Kidney (tissue), 13 donors: ENCODE measurements at regions not wholly inside any gene's neighbourhood (a gene's known extent, or its start where the extent isn't known, plus 50 kb on each side); places are given as distances from the start of the nearest gene placed in this dataset.
"Not testable (repeated sequence)": the region's sequence is repeated elsewhere in the genome, so short reads cannot be mapped to it uniquely, and the experiment has no call there.

Source experiments
- DNase-seq, 5 donors: peaks; one replicate each; pipeline ENCODE4 v3.0.0-alpha.2; 2013 to 2020
- FAIRE-seq: peaks from 2 replicates; lab custom pipeline; 2012; peaks lifted over from hg19 to GRCh38; lab: Jason Lieb, UNC
- H3K27ac ChIP-seq, 2 donors: one replicate each; pipeline ENCODE4 v1.7.0; 2013; ENCODE audit warnings: low read depth in 2 of 2, low read length in 2 of 2, inconsistent platforms in 1 of 2
- H3K27me3 ChIP-seq: one replicate; pipeline ENCODE4 v1.7.1; 2013; ENCODE audit warnings: low read length, inconsistent platforms; ENCODE audit not compliant: control insufficient read depth, insufficient read depth
- H3K36me3 ChIP-seq, 3 donors: one replicate each; pipeline versions ENCODE4 v1.7.0 to v1.7.1; 2013; ENCODE audit warnings: low read length in 3 of 3, control low read depth in 1 of 3, inconsistent platforms in 1 of 3; ENCODE audit not compliant: insufficient read depth in 3 of 3, control insufficient read depth in 2 of 3
- H3K4me1 ChIP-seq, 3 donors: one replicate each; pipeline versions ENCODE4 v1.7.0 to v1.7.1; 2013; ENCODE audit warnings: low read length in 3 of 3, inconsistent platforms in 1 of 3, low read depth in 1 of 3; ENCODE audit not compliant: control insufficient read depth in 2 of 3, insufficient read depth in 2 of 3
- H3K4me3 ChIP-seq, 3 donors: one replicate each; pipeline versions ENCODE4 v1.7.0 to v1.8.1; 2013; ENCODE audit warnings: low read length in 3 of 3, control low read depth in 1 of 3, inconsistent platforms in 1 of 3
- H3K9ac ChIP-seq, 3 donors: one replicate each; pipeline versions ENCODE4 v1.7.0 to v1.7.1; 2013; ENCODE audit warnings: low read length in 3 of 3, control low read depth in 1 of 3, inconsistent platforms in 1 of 3
- H3K9me3 ChIP-seq, 3 donors: one replicate each; pipeline versions ENCODE4 v1.7.0 to v1.7.1; 2013; ENCODE audit warnings: low read length in 3 of 3, control low read depth in 1 of 3, inconsistent platforms in 1 of 3; ENCODE audit not compliant: control insufficient read depth in 2 of 3, insufficient read depth in 1 of 3
- CTCF ChIP-seq: IDR thresholded peaks from 3 replicates; pipeline ENCODE4 v1.5.1; 2012; ENCODE audit warnings: mild to moderate bottlenecking, moderate library complexity, borderline replicate concordance; ENCODE audit not compliant: insufficient read depth; ENCODE audit errors: extremely low read depth
- intact Hi-C: fragments of 100-400 bp; cut with DNase I; formaldehyde crosslinking; loops from one replicate; pipeline ENCODE4 v1.11.1; 2022
- donor health status: control.
- donor health status: control.
- donor health status: control.
- donor health status: control.
- donor health status: control.
- donor health status: DM: yes; HTN: yes; CAD: no.
- donor health status: Normal renal cell carcinoma (clear cell type).

- H3K27ac ChIP-seq: no peak overlapping the region
- no peaks in the 10 kb centered on the region for H3K4me1 ChIP-seq
- FAIRE-seq: no peak
- no peak overlapping the region for H3K4me3 ChIP-seq
- DNase-seq: peak in 1 of 5 donors; percentile 2
- TF ChIP-seq CTCF: no peak
- H3K9ac ChIP-seq: no peak overlapping the region
- no peaks in the 10 kb centered on the region for H3K9me3 ChIP-seq
- intact Hi-C loops: no loop called here
- H3K27me3 ChIP-seq: no peaks in the 10 kb centered on the region
- no peaks in the 10 kb centered on the region for H3K36me3 ChIP-seq
Observed at GRCh38 chr9:29183971-29184370, 1610.7 kb upstream of the C9orf72 start.

DNA sequence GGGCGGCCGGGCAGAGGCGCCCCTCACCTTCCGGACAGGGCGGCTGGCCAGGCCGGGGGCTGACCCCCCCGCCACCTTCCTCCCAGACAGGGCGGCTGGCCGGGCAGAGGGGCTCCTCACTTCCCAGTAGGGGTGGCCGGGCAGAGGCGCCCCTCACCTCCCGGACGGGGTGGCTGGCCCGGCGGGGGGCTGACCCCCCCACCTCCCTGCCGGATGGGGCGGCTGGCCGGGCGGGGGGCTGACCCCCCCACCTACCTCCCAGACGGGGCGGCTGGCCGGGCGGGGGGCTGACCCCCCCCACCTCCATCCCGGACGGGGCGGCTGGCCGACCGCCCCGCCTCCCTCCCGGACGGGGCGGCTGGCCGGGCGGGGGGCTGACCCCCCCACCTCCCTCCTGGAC lies 1615.5 kb upstream of the C9orf72 start:
- intact Hi-C loops: not testable (repeated sequence)

GRCh38 chr9:29189221-29189620 lies 1615.9 kb upstream of the C9orf72 start:
- H3K27me3 ChIP-seq, FAIRE-seq, H3K9me3 ChIP-seq, H3K36me3 ChIP-seq, H3K4me1 ChIP-seq, H3K27ac ChIP-seq, H3K9ac ChIP-seq, intact Hi-C loops, H3K4me3 ChIP-seq: not testable (repeated sequence)
- peak in 1 of 5 donors; percentile 26 for DNase-seq

More for the DNA sequence above, 1615.5 kb upstream of the C9orf72 start:
- H3K27me3 ChIP-seq, H3K27ac ChIP-seq, H3K4me1 ChIP-seq, H3K36me3 ChIP-seq, H3K9ac ChIP-seq, FAIRE-seq, H3K4me3 ChIP-seq, H3K9me3 ChIP-seq: not testable (repeated sequence)
- DNase-seq: peak in 1 of 5 donors; percentile 38

DNA sequence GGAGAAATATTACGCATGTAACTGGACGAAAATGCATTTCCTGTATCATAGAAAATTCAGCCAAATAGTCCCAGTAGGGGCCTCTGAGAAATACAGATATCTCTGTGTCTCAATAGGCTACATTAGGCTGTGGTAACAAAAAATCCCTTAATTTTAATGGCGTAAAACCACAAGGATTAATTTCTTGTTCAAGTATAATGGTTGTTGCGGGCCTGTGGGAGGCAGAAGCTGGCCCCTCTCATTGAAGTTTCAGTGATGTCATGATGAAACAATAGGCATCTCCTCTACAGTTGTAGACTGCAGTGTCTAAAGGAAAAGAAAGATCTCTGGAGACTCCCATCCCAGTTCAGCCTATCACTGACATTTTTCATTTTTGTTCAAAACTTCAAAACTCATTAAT lies 1625.6 kb upstream of the C9orf72 start:
- Histone ChIP-seq H3K4me3 (no peak overlapping the region), H3K9ac (no peak overlapping the region), H3K9me3 (no peaks in the 10 kb centered on the region), H3K4me1 (no peaks in the 10 kb centered on the region), H3K27me3 (no peaks in the 10 kb centered on the region), H3K27ac (no peak overlapping the region), H3K36me3 (no peaks in the 10 kb centered on the region)
- no peak for DNase-seq
- intact Hi-C loops: no loop called here
- TF ChIP-seq CTCF: no peak
- FAIRE-seq: no peak

DNA sequence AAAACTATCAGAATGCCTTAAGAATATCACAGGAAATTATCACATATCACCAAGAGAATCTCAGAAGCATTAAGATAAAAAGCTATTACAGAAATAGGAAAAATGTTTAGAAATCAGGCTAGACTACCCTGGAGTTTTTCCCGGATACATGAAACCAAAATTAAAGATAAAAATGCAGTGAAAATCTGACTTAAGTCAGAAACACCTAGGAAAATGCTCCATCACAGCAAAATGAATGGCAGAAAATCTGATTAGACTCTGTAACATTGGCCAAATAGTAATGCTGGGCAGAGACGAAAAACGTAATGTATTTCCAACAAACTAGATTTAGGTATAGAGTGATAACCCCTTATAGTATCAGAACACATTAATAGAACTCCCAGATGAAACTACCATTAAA lies 1626.7 kb upstream of the C9orf72 start:
- DNase-seq (no peak), FAIRE-seq (no peak)
- H3K4me3 ChIP-seq: no peak overlapping the region
- no peak overlapping the region for H3K27ac ChIP-seq
- H3K9me3 ChIP-seq: no peaks in the 10 kb centered on the region
- intact Hi-C loops: no loop called here
- no peaks in the 10 kb centered on the region for H3K4me1 ChIP-seq
- no peaks in the 10 kb centered on the region for H3K27me3 ChIP-seq
- TF ChIP-seq CTCF: no peak
- H3K9ac ChIP-seq: no peak overlapping the region
- no peaks in the 10 kb centered on the region for H3K36me3 ChIP-seq
